HFFc6 (cell line): ENCODE measurements at regions not wholly inside any gene's neighbourhood (a gene's known extent, or its start where the extent isn't known, plus 50 kb on each side); places are given as distances from the start of the nearest gene placed in this dataset.

ENCODE experiments used
- DNase-seq: peaks from one replicate; pipeline ENCODE4 v3.0.0-alpha.2; 2018
- H3K27ac Mint-ChIP-seq: 2 replicates; pipeline ENCODE4 v1.8.0; 2020; ENCODE audit warnings: mild to moderate bottlenecking, mixed read lengths
- H3K27me3 Mint-ChIP-seq: 2 replicates; pipeline ENCODE4 v1.8.0; 2021; ENCODE audit warnings: mild to moderate bottlenecking, moderate library complexity, mixed read lengths; ENCODE audit not compliant: insufficient read depth
- H3K36me3 Mint-ChIP-seq: 2 replicates; pipeline ENCODE4 v1.8.0; 2021; ENCODE audit warnings: low read depth, mixed read lengths
- H3K4me1 Mint-ChIP-seq: 2 replicates; pipeline ENCODE4 v1.8.0; 2020; ENCODE audit warnings: low read depth, mixed read lengths
- H3K4me3 Mint-ChIP-seq: 2 replicates; pipeline ENCODE4 v1.8.0; 2020; ENCODE audit warnings: mild to moderate bottlenecking, moderate library complexity, mixed read lengths
- H3K9me3 Mint-ChIP-seq: 2 replicates; pipeline ENCODE4 v1.8.0; 2020; ENCODE audit warnings: mild to moderate bottlenecking, mixed read lengths
- TF ChIP-seq, protein P1 (sequence below): fragments of 200-600 bp; sonication (generic); IDR thresholded peaks from 2 replicates; pipeline ENCODE4 v1.5.0; 2021; ENCODE audit warnings: antibody characterized with exemption, mild to moderate bottlenecking

DNA sequence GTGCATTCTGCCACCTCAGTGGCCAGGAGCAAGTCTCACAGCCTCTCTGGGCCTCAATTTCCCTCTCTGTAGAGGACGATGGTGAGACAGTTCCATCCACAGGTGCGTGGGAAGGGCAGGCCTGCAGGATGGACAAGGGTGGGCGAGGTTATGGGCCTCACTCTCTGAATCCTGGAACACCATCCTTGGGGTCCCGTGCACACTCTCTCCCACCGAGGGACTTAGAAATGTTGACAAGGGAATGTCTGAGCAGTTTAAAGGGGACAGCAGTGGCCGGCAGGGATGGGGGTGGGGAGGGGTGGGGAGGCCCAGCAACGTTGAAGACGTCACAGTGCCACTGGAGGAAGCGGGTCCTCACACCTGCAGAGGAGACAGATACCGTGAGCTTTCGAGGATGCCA is 111.5 kb downstream of the FOXL3 start:
- peaks cover 22% of the 10 kb centered on the region for H3K36me3 Mint-ChIP-seq
- DNase-seq = no peak
- peaks cover 35% of the 10 kb centered on the region for H3K9me3 Mint-ChIP-seq
- peaks cover 26% of the 10 kb centered on the region for H3K27me3 Mint-ChIP-seq
- no peak overlapping the region for H3K27ac Mint-ChIP-seq
- no peaks in the 10 kb centered on the region for H3K4me1 Mint-ChIP-seq
- H3K4me3 Mint-ChIP-seq = no peak overlapping the region
- TF ChIP-seq, protein P1, sequence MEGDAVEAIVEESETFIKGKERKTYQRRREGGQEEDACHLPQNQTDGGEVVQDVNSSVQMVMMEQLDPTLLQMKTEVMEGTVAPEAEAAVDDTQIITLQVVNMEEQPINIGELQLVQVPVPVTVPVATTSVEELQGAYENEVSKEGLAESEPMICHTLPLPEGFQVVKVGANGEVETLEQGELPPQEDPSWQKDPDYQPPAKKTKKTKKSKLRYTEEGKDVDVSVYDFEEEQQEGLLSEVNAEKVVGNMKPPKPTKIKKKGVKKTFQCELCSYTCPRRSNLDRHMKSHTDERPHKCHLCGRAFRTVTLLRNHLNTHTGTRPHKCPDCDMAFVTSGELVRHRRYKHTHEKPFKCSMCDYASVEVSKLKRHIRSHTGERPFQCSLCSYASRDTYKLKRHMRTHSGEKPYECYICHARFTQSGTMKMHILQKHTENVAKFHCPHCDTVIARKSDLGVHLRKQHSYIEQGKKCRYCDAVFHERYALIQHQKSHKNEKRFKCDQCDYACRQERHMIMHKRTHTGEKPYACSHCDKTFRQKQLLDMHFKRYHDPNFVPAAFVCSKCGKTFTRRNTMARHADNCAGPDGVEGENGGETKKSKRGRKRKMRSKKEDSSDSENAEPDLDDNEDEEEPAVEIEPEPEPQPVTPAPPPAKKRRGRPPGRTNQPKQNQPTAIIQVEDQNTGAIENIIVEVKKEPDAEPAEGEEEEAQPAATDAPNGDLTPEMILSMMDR = no peak

DNA sequence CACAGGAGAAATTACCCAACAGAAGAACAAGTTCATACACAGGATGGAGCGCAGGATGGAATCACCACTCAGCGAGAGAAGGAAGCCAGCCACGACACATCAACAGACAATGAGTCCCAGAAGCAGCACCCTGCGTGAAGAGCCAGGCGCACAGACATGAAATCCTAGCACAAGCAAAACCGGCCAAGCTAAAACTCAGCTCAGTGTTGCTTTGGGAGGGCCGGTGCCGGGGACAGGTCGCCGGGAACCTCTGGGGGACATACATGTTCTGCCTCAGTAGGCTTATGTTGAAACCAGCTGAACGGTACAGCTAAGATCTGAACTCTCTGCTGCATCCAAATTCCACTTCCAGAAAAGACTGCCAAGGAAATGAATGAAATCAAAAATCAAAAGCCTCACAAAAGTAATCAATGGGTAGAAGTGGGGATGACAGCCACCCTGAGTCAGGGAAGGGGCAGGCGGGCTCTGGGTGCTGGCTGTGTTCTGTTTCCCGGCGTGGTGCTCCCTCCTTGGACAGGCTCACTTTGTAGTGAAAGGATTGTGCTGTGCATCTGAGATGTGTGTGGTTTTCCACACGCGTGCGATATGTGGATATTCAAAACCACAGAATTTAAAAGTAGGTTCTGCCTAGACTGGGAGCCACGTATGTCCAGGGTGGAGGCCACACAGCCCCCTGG is 114.7 kb downstream of the PDGFA start:
- Mint-ChIP-seq H3K4me3 (no peak overlapping the region), H3K27ac (no peak overlapping the region), H3K9me3 (peaks cover under 1% of the 10 kb centered on the region), H3K36me3 (no peaks in the 10 kb centered on the region), H3K27me3 (peaks cover 39% of the 10 kb centered on the region), H3K4me1 (no peaks in the 10 kb centered on the region)
- DNase-seq = no peak
- TF ChIP-seq, protein P1 = no peak

DNA sequence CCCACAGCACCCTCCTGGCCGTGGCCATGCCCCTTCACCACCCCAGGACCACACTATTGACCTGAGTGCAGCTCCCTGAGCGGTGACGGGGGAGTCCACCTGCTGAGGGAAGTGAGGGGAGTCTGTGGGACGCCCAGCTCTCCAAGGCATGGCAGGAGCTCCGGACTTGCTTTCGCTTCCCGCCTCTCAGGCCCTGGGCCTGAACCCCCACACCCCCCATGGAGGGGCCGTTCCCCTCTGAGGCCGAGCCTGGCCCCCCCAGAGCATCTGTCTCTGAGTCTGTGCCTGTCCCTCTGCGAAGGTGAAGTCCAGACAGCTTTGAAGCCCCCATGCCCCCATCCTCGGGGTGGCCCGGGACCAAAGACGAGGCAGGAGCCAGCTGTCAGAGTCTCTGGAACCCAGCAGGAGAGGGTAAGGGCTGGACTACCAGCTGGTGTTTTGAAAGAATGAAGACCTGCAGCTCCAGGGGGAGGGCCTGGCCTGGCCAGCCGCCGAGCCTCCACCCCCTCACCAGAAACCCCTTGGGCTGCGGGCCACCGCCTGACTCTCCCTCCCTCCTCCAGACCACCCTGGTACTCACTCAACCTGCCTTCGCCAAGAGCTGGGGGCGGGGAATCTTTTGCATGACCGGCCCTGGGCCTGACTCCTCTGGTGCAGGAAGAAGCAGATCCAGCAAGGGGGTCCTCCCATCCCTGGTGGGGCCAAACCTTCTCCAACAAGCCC is 114.0 kb downstream of the PDGFA start:
- H3K36me3 Mint-ChIP-seq = no peaks in the 10 kb centered on the region
- H3K27me3 Mint-ChIP-seq = peaks cover 41% of the 10 kb centered on the region
- TF ChIP-seq, protein P1 = no peak
- H3K27ac Mint-ChIP-seq = no peak overlapping the region
- no peaks in the 10 kb centered on the region; the same call in 1 of the 2 replicates for H3K9me3 Mint-ChIP-seq
- no peak overlapping the region for H3K4me3 Mint-ChIP-seq
- H3K4me1 Mint-ChIP-seq = no peaks in the 10 kb centered on the region
- no peak for DNase-seq

DNA sequence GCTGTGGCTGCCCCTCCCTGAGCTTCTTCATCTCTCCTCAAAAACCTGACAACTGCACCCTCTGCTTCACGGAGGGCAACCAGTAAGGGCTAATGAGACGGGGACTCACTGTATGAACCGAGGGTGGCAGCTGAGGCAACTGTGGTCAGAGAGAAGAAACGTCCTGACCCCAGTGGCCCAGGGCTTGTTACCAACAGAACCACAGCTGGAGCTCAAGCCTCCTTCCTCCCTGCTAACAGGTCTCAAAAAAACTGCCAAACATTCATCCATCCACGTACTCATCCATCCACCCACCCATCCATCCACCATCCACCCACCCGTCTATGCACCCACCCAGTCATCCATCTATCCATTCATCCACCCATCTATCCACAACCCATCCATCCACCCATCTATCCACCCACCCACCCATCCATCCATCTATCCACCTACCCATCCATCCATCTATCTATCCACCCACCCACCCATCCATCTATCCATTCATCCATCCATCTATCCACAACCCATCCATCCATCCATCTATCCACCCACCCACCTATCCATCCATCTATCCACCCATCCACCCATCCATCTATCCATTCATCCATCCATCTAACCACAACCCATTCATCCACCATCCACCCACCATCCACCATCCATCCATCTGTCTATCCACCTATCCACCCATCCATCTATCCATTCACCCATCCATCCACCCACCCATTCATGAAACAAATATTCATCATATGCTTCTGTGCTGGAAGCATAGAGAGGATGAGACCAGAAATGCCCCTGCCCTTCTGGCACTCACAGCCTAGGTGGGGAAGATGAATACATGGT is 111.7 kb downstream of the PDGFA start:
- H3K27ac Mint-ChIP-seq = no peak overlapping the region
- H3K36me3 Mint-ChIP-seq = no peaks in the 10 kb centered on the region
- TF ChIP-seq, protein P1 = no peak
- H3K9me3 Mint-ChIP-seq = peaks cover 10% of the 10 kb centered on the region
- no peaks in the 10 kb centered on the region for H3K4me1 Mint-ChIP-seq
- DNase-seq = no peak
- no peak overlapping the region for H3K4me3 Mint-ChIP-seq
- H3K27me3 Mint-ChIP-seq = peaks cover 37% of the 10 kb centered on the region

DNA sequence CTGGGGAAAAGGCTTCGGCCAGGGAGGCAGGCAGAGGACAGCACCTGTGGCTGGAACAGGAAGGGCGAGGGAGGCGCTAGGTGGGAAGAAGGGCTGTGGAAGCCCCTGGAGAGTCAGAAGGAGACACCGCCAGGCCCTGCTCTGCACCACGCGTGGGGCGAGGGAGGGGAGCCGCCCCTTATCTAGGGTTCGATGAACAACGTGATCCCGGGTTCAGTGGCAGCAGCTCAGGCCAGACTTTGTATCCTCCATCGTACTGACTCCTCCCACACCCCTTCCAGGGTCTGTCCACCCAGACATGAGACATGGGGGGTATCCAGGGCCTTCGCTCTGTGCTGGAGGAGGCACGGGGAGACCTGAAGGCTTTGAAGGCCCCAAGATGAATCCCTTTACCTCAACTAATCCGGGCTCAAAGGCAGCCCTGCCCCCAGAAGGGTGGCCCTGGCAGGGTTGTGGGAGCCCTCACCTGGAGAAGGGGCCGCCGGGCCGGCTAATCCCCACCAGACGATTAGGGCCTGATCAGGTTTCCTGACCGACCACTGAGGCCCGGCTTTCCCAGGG is 110.8 kb downstream of the PDGFA start:
- peaks cover 10% of the 10 kb centered on the region for H3K9me3 Mint-ChIP-seq
- DNase-seq = no peak
- H3K27me3 Mint-ChIP-seq = peaks cover 37% of the 10 kb centered on the region
- no peak overlapping the region for H3K4me3 Mint-ChIP-seq
- TF ChIP-seq, protein P1 = no peak
- H3K36me3 Mint-ChIP-seq = no peaks in the 10 kb centered on the region
- H3K27ac Mint-ChIP-seq = no peak overlapping the region
- H3K4me1 Mint-ChIP-seq = no peaks in the 10 kb centered on the region
